Astrocyte of the spinal cord (primary cell): ENCODE measurements at regions not wholly inside any gene's neighbourhood (a gene's known extent, or its start where the extent isn't known, plus 50 kb on each side); places are given as distances from the start of the nearest gene placed in this dataset.

Experiments used
- DNase-seq: peaks from one replicate; pipeline ENCODE4 v3.0.0; 2011; ENCODE audit warnings: low read depth, low spot score
- H3K4me3 ChIP-seq: 2 replicates; pipeline ENCODE4 v1.5.1; 2011; ENCODE audit warnings: low read depth, mild to moderate bottlenecking, low read length, moderate library complexity
- CTCF ChIP-seq: IDR thresholded peaks from 2 replicates; pipeline ENCODE4 v1.5.1; 2012; ENCODE audit warnings: low read depth, mild to moderate bottlenecking, low read length, inconsistent platforms
- in situ Hi-C: cut with HindIII; loops from 2 replicates; pipeline ENCODE4 v1.10.0; 2017; ENCODE audit warnings: low sequenced_read_pairs

- TF ChIP-seq CTCF: no peak
- DNase-seq: no peak
- in situ Hi-C loops: no loop called here
- H3K4me3 ChIP-seq: no peak overlapping the region
These were observed 137.2 kb downstream of the OMA1 start for GRCh38 chr1:58409336-58409735.

- in situ Hi-C loops: no loop called here
- no peak overlapping the region for H3K4me3 ChIP-seq
- no peak for TF ChIP-seq CTCF
- no peak for DNase-seq
These were observed 140.0 kb downstream of the OMA1 start for GRCh38 chr1:58406301-58407071.

- no peak for TF ChIP-seq CTCF
These were observed 140.9 kb downstream of the OMA1 start for GRCh38 chr1:58405660-58406059.

GRCh38 chr1:58403894-58404293, 142.6 kb downstream of the OMA1 start:
- H3K4me3 ChIP-seq: no peak overlapping the region
- DNase-seq: no peak
- TF ChIP-seq CTCF: no peak
- in situ Hi-C loops: no loop called here

More at GRCh38 chr1:58405660-58406059, 140.9 kb downstream of the OMA1 start:
- in situ Hi-C loops: no loop called here
- no peak for DNase-seq
- H3K4me3 ChIP-seq: no peak overlapping the region

GRCh38 chr1:58402444-58402843, 144.1 kb downstream of the OMA1 start:
- no peak for TF ChIP-seq CTCF
- in situ Hi-C loops: no loop called here
- DNase-seq: no peak
- H3K4me3 ChIP-seq: no peak overlapping the region

- no peak overlapping the region for H3K4me3 ChIP-seq
- no peak for TF ChIP-seq CTCF
- no peak for DNase-seq
- in situ Hi-C loops: no loop called here
These were observed 144.5 kb downstream of the OMA1 start for GRCh38 chr1:58401991-58402390.
